RPMI8226 (cell line): ENCODE measurements at regions not wholly inside any gene's neighbourhood (a gene's known extent, or its start where the extent isn't known, plus 50 kb on each side); places are given as distances from the start of the nearest gene placed in this dataset.

Experiments used
- DNase-seq: peaks from one replicate; pipeline ENCODE4 v3.0.0-alpha.2; 2015

GRCh38 chr5:133905424-133905823 is 63.0 kb downstream of the C5orf15 start:
- no peak for DNase-seq

- no peak for DNase-seq
Measured at GRCh38 chr5:133904641-133905040, 63.8 kb downstream of the C5orf15 start.

- no peak for DNase-seq
Measured at GRCh38 chr5:133902511-133903118, 65.8 kb downstream of the C5orf15 start.

- DNase-seq = no peak
Measured at GRCh38 chr5:133900534-133901270, 67.7 kb downstream of the C5orf15 start.

- DNase-seq = no peak
Measured at GRCh38 chr5:133899506-133899905, 68.9 kb downstream of the C5orf15 start.

GRCh38 chr5:133898440-133898839 is 70.0 kb downstream of the C5orf15 start:
- peak; percentile 41 for DNase-seq

GRCh38 chr5:133897431-133897830 is 71.0 kb downstream of the C5orf15 start:
- peak; percentile 53 for DNase-seq

- DNase-seq = no peak
Measured at GRCh38 chr5:133896873-133897272, 71.6 kb downstream of the C5orf15 start.

GRCh38 chr5:133895979-133896845 is 72.2 kb downstream of the C5orf15 start:
- DNase-seq = peak; percentile 84

GRCh38 chr5:133894143-133894542 is 74.3 kb downstream of the C5orf15 start:
- no peak for DNase-seq

GRCh38 chr5:133892774-133893173 is 75.7 kb downstream of the C5orf15 start:
- peak; percentile 61 for DNase-seq

- no peak for DNase-seq
Measured at GRCh38 chr5:133892306-133892705, 76.1 kb downstream of the C5orf15 start.

GRCh38 chr5:133891390-133891789 is 77.0 kb downstream of the C5orf15 start:
- peak; percentile 82 for DNase-seq

- DNase-seq = no peak
Measured at GRCh38 chr5:133890776-133891280, 77.6 kb downstream of the C5orf15 start.

GRCh38 chr5:133890314-133890713 is 78.1 kb downstream of the C5orf15 start:
- no peak for DNase-seq

GRCh38 chr5:133889271-133889905 is 79.0 kb downstream of the C5orf15 start:
- no peak for DNase-seq

GRCh38 chr5:133888625-133888991 is 79.8 kb downstream of the C5orf15 start:
- no peak for DNase-seq

GRCh38 chr5:133885566-133885965 is 82.9 kb downstream of the C5orf15 start:
- DNase-seq = no peak

- DNase-seq = no peak
Measured at GRCh38 chr5:133884569-133885311, 83.7 kb downstream of the C5orf15 start.

- no peak for DNase-seq
Measured at GRCh38 chr5:133883916-133884315, 84.5 kb downstream of the C5orf15 start.

- DNase-seq = no peak
Measured at GRCh38 chr5:133882846-133883245, 85.6 kb downstream of the C5orf15 start.

- no peak for DNase-seq
Measured at GRCh38 chr5:133882389-133882695, 86.1 kb downstream of the C5orf15 start.
